ENCODE measurements at regions not wholly inside any gene's neighbourhood (a gene's known extent, or its start where the extent isn't known, plus 50 kb on each side); places are given as distances from the start of the nearest gene placed in this dataset.

GRCh38 chr9:124191691-124192395 lies 65.9 kb upstream of the NEK6 start:
- peaks cover 8% of the 10 kb centered on the region for H3K36me3 Mint-ChIP-seq
- peaks cover 4 to 5% of the 10 kb centered on the region in 2 donors for H3K9me3 Mint-ChIP-seq
- H3K27ac Mint-ChIP-seq, result no peak overlapping the region
- Histone ChIP-seq H3K36me3 (ENCODE audit: control insufficient read depth, insufficient read depth, low read length) (no peaks in the 10 kb centered on the region), H3K9me3 (ENCODE audit: control insufficient read depth, insufficient read depth, low read length) (no peaks in the 10 kb centered on the region), H3K27me3 (ENCODE audit: control insufficient read depth, insufficient read depth, low read length) (no peaks in the 10 kb centered on the region), H3K4me3 (ENCODE audit: low read length) (no peak overlapping the region), H3K27ac (ENCODE audit: low read length) (no peak overlapping the region), H3K4me1 (ENCODE audit: control insufficient read depth, insufficient read depth, low read length) (peaks cover 3% of the 10 kb centered on the region)
- intact Hi-C loops (cut with micrococcal nuclease), result no loop called here
- ATAC-seq, result no peak
- no peaks in the 10 kb centered on the region for H3K27me3 Mint-ChIP-seq (ENCODE audit: low read depth in 2 of 2)
- WGBS (ENCODE audit: insufficient coverage), result 96% methylated on average over 6 of the region's 6 CpGs
- no peak overlapping the region for H3K4me3 Mint-ChIP-seq
- DNase-seq, result no peak
- peaks cover 11 to 27% of the 10 kb centered on the region in 2 donors for H3K4me1 Mint-ChIP-seq
- TF ChIP-seq, protein P1, sequence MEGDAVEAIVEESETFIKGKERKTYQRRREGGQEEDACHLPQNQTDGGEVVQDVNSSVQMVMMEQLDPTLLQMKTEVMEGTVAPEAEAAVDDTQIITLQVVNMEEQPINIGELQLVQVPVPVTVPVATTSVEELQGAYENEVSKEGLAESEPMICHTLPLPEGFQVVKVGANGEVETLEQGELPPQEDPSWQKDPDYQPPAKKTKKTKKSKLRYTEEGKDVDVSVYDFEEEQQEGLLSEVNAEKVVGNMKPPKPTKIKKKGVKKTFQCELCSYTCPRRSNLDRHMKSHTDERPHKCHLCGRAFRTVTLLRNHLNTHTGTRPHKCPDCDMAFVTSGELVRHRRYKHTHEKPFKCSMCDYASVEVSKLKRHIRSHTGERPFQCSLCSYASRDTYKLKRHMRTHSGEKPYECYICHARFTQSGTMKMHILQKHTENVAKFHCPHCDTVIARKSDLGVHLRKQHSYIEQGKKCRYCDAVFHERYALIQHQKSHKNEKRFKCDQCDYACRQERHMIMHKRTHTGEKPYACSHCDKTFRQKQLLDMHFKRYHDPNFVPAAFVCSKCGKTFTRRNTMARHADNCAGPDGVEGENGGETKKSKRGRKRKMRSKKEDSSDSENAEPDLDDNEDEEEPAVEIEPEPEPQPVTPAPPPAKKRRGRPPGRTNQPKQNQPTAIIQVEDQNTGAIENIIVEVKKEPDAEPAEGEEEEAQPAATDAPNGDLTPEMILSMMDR (IDR thresholded peaks at IDR 0.05), result no peak

- Mint-ChIP-seq H3K36me3 (peaks cover 8% of the 10 kb centered on the region), H3K4me1 (peaks cover 36 to 42% of the 10 kb centered on the region in 2 donors), H3K4me3 (peak overlapping the region; percentile 6), H3K27ac (peak overlapping the region; percentile 35 to 94), H3K27me3 (ENCODE audit: low read depth in 2 of 2) (no peaks in the 10 kb centered on the region), H3K9me3 (peaks cover 4 to 7% of the 10 kb centered on the region in 2 donors)
- Histone ChIP-seq H3K27ac (ENCODE audit: low read length) (peak overlapping the region; percentile 60), H3K27me3 (ENCODE audit: control insufficient read depth, insufficient read depth, low read length) (no peaks in the 10 kb centered on the region), H3K36me3 (ENCODE audit: control insufficient read depth, insufficient read depth, low read length) (no peaks in the 10 kb centered on the region), H3K4me3 (ENCODE audit: low read length) (no peak overlapping the region), H3K4me1 (ENCODE audit: control insufficient read depth, insufficient read depth, low read length) (peaks cover 49% of the 10 kb centered on the region), H3K9me3 (ENCODE audit: control insufficient read depth, insufficient read depth, low read length) (no peaks in the 10 kb centered on the region)
- ATAC-seq (no peak), DNase-seq (no peak)
- TF ChIP-seq, protein P1 (IDR thresholded peaks at IDR 0.05), result no peak
- WGBS (ENCODE audit: insufficient coverage), result 99% methylated on average over 2 of the region's 2 CpGs
- intact Hi-C loops (cut with micrococcal nuclease), result no loop called here
Observed at GRCh38 chr9:124196814-124197176, 61.0 kb upstream of the NEK6 start.

DNA sequence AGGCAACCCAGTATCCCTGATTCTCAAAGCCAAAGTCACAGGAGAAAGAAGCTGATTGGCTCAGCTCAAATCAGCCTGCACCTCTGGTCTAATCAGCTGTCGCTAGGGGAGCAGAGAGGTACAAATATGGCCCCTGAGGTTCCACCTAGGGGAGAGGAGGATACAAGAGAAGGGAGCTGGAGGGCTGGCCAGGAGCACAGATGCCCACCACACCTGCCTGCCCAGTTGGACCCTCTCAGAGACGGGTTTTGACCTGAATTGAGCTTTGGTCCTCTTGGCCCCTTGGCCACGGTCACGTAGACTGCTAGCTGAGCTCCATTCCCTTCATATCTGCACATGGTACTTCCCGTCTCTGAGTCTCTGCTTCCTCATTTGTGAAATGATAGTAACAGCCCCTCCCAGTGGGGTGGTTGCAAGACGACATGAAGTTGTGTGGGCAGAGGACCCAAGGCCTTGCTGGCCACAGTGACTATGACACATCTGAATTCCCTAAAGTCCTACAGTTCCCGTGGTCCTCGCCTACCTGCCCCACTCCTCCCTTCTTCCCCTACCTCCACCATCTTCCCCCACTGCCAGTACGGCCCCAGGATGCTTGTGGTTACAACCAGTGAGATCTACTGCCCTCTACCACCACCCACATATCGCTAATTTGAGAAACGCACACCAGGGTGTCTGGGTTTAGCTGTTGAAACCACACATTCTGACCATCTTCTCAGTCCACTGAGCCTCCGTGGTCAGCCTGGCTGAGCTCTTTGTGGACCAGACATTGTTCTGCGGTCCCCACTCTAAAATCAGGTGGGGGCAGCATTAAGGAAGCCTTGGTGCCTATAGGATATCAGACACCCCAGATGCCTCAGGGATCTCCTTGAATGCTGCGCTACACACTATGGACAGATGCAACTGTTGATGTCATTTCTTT lies 60.3 kb upstream of the NEK6 start:
- TF ChIP-seq, protein P1 (IDR thresholded peaks at IDR 0.05), result no peak
- H3K4me1 ChIP-seq (ENCODE audit: control insufficient read depth, insufficient read depth, low read length), result peaks cover 55% of the 10 kb centered on the region
- 17% methylated on average over 14 of the region's 14 CpGs for WGBS (ENCODE audit: insufficient coverage)
- DNase-seq (peak; percentile 37 to 44), ATAC-seq (peak; percentile 78 to 89 (median 80))
- no peaks in the 10 kb centered on the region for H3K27me3 ChIP-seq (ENCODE audit: control insufficient read depth, insufficient read depth, low read length)
- peak overlapping the region; percentile 60 for H3K27ac ChIP-seq (ENCODE audit: low read length)
- H3K9me3 ChIP-seq (ENCODE audit: control insufficient read depth, insufficient read depth, low read length), result no peaks in the 10 kb centered on the region
- peaks cover 8% of the 10 kb centered on the region for H3K36me3 Mint-ChIP-seq
- peaks cover 4 to 7% of the 10 kb centered on the region in 2 donors for H3K9me3 Mint-ChIP-seq
- H3K4me3 ChIP-seq (ENCODE audit: low read length), result no peak overlapping the region
- H3K27ac Mint-ChIP-seq, result peak overlapping the region; percentile 35 to 94
- peak overlapping the region; percentile 26 for H3K4me3 Mint-ChIP-seq
- no peaks in the 10 kb centered on the region for H3K36me3 ChIP-seq (ENCODE audit: control insufficient read depth, insufficient read depth, low read length)
- intact Hi-C loops (cut with micrococcal nuclease), result no loop called here
- peaks cover 39 to 45% of the 10 kb centered on the region in 2 donors for H3K4me1 Mint-ChIP-seq
- no peaks in the 10 kb centered on the region for H3K27me3 Mint-ChIP-seq (ENCODE audit: low read depth in 2 of 2)
